NCI-H446 treated with DMSO at 0.1 percent for 48 hours (cell line): ENCODE measurements at regions not wholly inside any gene's neighbourhood (a gene's known extent, or its start where the extent isn't known, plus 50 kb on each side); places are given as distances from the start of the nearest gene placed in this dataset.

ENCODE experiments used
- DNase-seq: peaks from one replicate; lab custom pipeline; 2025; lab: John Stamatoyannopoulos, UW

GRCh38 chr6:104418839-104419238 lies 440.9 kb downstream of the HACE1 start:
- no peak for DNase-seq

GRCh38 chr6:104418125-104418524 lies 441.6 kb downstream of the HACE1 start:
- no peak for DNase-seq

GRCh38 chr6:104414723-104415122 lies 445.0 kb downstream of the HACE1 start:
- no peak for DNase-seq

- no peak for DNase-seq
These were observed 446.0 kb downstream of the HACE1 start for GRCh38 chr6:104413767-104414166.

GRCh38 chr6:104411302-104411701 lies 448.4 kb downstream of the HACE1 start:
- no peak for DNase-seq

GRCh38 chr6:104409913-104410312 lies 449.8 kb downstream of the HACE1 start:
- DNase-seq: no peak

GRCh38 chr6:104407957-104408356 lies 451.8 kb downstream of the HACE1 start:
- DNase-seq: no peak

- no peak for DNase-seq
These were observed 455.3 kb downstream of the HACE1 start for GRCh38 chr6:104404377-104404776.

- DNase-seq: no peak
These were observed 457.1 kb downstream of the HACE1 start for GRCh38 chr6:104402572-104402971.

GRCh38 chr6:104401926-104402325 lies 457.8 kb downstream of the HACE1 start:
- DNase-seq: no peak

- DNase-seq: no peak
These were observed 458.9 kb downstream of the HACE1 start for GRCh38 chr6:104400844-104401243.

GRCh38 chr6:104396077-104396476 lies 463.6 kb downstream of the HACE1 start:
- no peak for DNase-seq

GRCh38 chr6:104381907-104382306 lies 477.8 kb downstream of the HACE1 start:
- DNase-seq: no peak

GRCh38 chr6:104365451-104366234 lies 494.1 kb downstream of the HACE1 start:
- no peak for DNase-seq

GRCh38 chr6:104357928-104358327 lies 501.8 kb downstream of the HACE1 start:
- no peak for DNase-seq

- DNase-seq: no peak
These were observed 503.5 kb downstream of the HACE1 start for GRCh38 chr6:104356197-104356596.

GRCh38 chr6:104349191-104349590 lies 510.5 kb downstream of the HACE1 start:
- no peak for DNase-seq

- DNase-seq: no peak
These were observed 515.5 kb downstream of the HACE1 start for GRCh38 chr6:104344223-104344622.

GRCh38 chr6:104332364-104332763 lies 527.4 kb downstream of the HACE1 start:
- peak; percentile 78 for DNase-seq

GRCh38 chr6:104326173-104327001 lies 533.3 kb downstream of the HACE1 start:
- no peak for DNase-seq

- peak; percentile 9 for DNase-seq
These were observed 534.2 kb downstream of the HACE1 start for GRCh38 chr6:104325341-104326172.

- DNase-seq: no peak
These were observed 535.4 kb downstream of the HACE1 start for GRCh38 chr6:104324301-104324700.
